ENCODE measurements at regions not wholly inside any gene's neighbourhood (a gene's known extent, or its start where the extent isn't known, plus 50 kb on each side); places are given as distances from the start of the nearest gene placed in this dataset.

DNA sequence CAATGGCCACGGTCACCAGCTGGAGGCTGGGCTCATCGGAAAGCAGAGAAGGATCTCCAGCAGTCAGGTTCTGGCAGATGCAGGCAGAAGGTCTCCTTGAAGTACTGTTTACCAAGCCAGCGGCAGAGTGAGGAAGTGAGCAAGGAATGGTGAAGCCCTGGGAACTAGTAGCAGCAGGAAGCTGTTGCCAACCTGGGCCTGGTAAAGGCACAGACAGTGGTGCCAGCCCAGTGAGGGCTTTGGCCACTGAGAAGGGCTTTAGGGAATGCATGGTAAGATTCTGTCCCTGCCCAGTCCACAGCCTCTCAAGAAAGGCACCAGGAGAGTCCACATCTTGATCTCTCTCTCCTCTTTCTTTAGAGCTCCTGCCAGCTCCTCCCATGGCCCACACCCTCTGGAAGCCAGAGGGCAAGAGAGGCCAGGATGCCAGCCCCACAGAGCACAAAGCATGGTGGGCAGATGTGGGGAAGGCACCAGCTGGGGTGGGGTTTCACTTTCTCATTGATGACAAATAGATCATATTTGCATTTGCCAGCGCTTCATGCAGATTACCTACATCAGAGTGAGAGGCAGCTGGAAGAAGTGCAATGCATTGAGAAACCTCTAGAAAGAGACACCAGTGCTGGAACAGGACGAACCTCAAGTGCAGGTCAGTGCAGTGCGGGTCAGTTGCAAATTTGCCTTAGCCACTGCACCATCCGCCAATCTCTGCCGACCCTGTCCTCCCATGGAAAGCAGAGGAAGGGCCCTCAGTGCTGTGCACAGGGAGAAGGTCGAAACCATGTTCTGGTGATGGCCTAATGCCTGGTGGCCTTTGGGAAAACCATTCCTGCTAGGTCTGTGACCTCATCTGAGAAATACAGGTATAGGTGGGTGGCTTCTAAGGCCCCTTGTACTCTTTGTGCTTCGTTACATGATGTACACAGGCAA is 667.8 kb upstream of the MKI67 start:
- TF ChIP-seq CTCF (IDR thresholded peaks at IDR 0.05) (no peak), EZH2phosphoT487 (IDR thresholded peaks at IDR 0.05) (no peak)
